ENCODE measurements at regions not wholly inside any gene's neighbourhood (a gene's known extent, or its start where the extent isn't known, plus 50 kb on each side); places are given as distances from the start of the nearest gene placed in this dataset.

- no peak for TF ChIP-seq POLR2AphosphoS5 (IDR thresholded peaks at IDR 0.05)
- TF ChIP-seq CTCF (IDR thresholded peaks at IDR 0.05; ENCODE audit: poor library complexity, severe bottlenecking) = no peak
Measured at GRCh38 chr5:98157368-98157767, 616.1 kb upstream of the RGMB start.
